GM18499 (cell line): ENCODE measurements at regions not wholly inside any gene's neighbourhood (a gene's known extent, or its start where the extent isn't known, plus 50 kb on each side); places are given as distances from the start of the nearest gene placed in this dataset.
"Not testable (repeated sequence)": the region's sequence is repeated elsewhere in the genome, so short reads cannot be mapped to it uniquely, and the experiment has no call there.

Experiments
- ATAC-seq: cut with Tn5 transposase; IDR thresholded peaks from one replicate; pipeline ENCODE4 v1.9.1; 2021; ENCODE audit warnings: moderate number of reproducible peaks; ENCODE audit not compliant: insufficient read depth, unreplicated experiment

DNA sequence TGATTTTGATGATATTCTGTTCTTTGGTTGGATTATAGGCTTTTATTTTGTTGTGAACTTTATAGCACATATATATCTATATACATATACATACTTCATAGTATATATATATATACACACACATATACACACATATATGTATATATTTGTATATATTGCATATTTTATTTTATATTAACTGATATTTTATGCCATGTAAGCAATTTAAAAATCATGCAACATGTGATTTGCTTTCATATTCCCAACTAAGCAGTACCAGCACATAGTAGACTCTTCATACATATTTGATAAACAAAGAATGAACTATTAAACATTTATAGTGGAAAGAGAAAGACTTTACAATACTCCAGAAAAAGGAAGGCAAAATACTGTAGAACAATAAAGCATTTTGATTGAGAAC is 679.2 kb downstream of the TENT5A start:
- ATAC-seq: no peak

- ATAC-seq: no peak
Observed at GRCh38 chr6:81071121-81071520, 681.4 kb downstream of the TENT5A start.

DNA sequence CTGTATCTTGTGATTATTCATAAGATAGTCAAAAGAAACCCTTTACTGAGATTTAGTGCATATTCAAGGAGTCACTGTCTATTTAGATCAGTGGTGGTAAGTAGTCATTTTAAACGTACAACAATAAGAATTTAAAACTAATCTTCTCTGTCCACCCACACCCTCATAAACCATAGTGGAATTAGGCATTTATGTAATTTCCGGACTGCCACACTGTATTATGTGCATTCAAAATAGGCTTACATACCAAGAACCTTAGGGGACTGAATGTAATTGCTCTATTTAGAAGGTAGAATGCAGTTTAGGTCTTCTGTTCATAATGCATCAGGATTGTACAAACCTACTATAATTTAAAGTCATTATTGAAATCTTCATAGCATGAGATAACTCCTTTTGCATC is 685.4 kb downstream of the TENT5A start:
- ATAC-seq: no peak

DNA sequence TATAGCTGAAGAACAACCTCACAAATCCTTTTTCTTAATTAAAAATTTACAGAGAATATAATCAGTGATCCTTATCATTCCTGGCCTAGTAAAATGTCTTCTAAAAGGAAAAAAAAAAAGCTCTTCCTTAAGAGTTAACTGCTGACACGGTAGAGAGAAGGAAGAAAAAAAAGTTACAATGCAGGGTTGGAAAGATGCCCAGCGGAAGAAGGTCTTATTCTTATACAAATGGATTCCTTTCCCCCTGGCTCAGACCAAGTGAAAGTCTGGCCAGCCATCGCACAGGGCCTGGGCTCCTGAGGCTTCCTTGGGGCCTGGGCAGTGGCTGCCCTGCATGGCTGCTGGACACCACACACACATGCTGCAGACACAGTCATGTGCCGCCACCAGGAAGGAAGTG is 688.6 kb downstream of the TENT5A start:
- ATAC-seq: no peak

DNA sequence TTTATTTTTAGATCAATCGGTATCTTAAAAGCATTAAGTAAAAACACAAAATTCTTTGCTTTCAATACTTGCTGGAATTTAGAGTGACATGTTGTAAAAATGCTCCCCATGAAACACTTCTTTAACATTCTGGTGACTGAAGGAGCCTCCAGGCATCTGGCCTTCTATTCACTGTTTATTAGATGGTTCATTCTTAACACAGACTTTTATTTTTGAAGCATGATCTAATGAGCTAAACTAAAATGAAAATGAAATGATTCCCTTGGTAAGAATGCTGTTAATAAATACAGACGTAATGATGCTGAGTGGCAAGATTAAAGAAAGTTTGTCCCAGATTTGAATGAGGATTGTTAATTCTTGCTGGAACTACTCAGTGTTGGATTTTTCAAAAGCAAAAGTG is 698.4 kb downstream of the TENT5A start:
- ATAC-seq: no peak

DNA sequence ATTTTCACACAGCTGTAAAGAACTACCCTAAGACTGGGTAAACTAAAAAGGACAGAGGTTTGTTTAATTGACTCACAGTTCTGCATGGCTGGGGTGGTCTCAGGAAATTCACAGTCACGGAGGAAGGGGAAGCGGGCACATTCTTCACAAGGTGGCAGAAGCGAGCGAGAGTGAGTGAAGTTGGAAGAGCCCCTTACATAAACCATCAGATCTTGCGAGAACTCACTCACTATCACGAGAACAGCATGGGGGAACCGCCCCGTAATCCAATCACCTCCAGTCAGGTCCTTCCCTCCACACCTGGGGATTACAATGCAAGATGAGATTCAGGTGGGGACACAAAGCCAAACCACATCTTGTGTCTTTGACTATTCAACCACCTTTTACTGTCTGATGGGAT is 700.5 kb downstream of the TENT5A start:
- no peak for ATAC-seq

DNA sequence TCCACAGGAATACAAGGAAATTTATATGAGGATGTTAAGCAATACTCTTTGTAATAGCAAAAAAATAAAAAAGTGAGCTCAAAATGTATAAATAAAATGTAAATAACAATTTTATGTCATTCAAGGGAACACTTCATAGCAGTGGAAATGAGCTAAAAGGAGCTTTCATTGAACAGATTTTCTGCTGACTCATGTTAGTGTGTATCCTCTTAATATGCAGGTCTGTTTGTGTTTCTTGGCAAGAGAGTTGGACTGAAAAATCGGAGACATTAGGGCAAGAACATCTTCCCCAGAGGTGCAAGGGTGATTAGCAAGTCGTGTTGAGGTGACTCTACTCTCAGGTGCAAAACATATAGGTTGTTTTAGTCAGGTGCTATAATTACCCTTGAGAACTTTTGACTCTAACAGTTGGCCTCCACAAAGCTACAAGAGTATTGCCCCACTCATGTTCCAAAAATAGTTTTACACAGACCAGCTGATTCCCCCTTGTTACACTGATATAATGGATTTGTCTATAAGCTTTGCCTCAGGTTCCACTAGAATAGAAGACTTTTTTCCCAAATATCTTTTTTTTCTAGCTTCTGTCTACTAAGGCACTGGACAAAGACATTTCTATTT is 702.9 kb downstream of the TENT5A start:
- no peak for ATAC-seq

DNA sequence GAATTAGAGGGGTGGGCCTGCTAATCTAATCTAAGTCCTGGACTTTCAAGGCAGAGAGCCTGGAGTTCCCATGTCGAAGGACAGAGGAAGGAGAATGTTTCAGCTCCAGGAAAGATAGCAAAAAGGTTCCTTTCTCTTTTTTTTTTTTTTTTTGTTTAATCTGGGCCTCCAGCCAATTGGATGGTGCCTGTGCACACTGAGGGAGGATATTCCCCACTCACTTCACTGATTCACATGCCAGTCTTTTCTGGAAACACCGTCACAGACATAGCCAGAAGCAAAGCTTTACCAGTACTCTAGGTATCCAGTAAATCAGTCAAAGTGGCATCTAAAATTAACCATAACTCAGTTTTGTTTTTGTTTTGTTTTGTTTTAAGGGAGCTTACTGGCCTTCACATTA is 721.1 kb downstream of the TENT5A start:
- ATAC-seq: no peak

DNA sequence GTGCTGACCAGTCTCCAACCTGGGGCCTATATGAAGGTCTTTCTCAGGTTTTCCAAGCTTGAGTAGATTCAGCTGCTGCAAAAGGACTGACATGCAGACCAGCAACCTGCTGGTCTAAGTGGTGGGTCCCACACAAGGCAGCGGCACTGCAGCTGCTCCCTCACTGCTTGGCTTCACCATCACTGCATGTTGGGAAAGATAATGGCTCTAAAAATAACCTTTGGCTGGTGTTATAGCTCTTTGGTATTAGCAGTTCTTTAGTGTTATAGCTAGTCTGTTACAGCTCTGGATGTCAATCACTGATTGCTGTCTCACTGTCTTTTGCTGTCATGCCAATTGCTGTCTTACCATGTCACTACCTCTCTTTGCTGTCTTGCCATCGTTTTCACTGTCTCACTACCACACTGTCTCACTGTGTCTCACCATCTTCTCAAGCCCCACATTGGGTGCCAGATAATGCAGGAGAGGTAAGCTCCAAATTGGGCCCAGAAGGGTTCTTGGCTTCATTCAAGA is 726.4 kb downstream of the TENT5A start:
- no peak for ATAC-seq

DNA sequence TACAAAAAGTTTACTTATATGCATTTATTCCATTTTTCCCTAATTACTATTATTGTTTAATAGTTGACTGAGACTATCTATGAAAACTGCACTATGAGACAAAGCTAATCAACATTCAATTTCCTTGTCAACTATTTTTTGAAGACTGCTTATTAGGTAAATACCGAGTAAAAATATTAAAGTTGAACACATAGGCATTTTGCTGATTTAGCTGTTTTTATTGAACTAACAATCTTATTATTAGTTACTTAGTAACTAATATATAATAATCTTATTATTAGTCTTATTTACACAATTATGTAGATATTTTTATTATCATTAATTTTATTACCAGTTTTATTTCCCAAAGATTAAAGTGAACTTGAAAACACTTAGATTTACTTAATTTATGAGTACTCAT is 728.8 kb downstream of the TENT5A start:
- no peak for ATAC-seq

- no peak for ATAC-seq
Observed at GRCh38 chr6:81023007-81023582, 729.4 kb downstream of the TENT5A start.

GRCh38 chr6:81017586-81017985 is 734.9 kb downstream of the TENT5A start:
- not testable (repeated sequence) for ATAC-seq

DNA sequence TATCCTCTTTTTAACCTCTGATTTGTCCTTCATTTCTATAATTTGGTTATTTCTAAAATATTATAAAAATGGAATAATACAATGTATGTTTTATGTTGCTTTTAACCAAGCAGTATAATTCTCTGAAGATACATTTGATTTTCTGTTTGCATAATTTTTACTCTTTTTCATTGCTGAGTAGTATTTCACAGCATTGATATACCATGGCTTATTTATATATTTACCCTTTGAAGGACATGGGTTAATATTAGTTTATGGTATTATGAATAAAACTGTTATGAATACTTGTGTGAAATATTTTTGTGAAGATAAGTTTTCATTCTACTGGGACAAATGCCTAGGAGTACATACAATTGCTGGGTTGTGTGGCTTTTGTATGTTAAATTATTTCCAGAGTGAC is 748.6 kb downstream of the TENT5A start:
- ATAC-seq: no peak

- ATAC-seq: no peak
Observed at GRCh38 chr6:81003156-81003555, 749.3 kb downstream of the TENT5A start.

- ATAC-seq: no peak
Observed at GRCh38 chr6:81002126-81002525, 750.4 kb downstream of the TENT5A start.

GRCh38 chr6:80991316-80991715 is 761.2 kb downstream of the TENT5A start:
- no peak for ATAC-seq

- ATAC-seq: no peak
Observed at GRCh38 chr6:80988892-80989291, 763.6 kb downstream of the TENT5A start.

DNA sequence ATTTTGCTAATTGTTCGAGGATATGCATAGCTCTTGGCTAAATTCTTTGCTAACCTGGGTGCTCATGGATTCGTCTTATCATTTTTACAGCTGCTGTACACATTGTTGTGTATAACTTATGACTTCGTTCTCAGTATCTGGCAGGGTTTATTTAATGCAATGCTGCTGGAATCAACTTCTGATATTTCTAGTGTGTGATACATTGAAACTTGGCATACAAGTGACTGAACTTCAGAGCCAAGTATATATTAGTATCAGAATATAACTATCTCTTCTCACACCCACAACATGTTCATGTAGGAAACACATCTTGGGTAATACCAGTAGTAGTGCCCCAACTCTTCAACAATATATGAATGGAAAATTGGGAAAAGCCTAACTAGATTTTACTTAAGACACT is 764.2 kb downstream of the TENT5A start:
- no peak for ATAC-seq

DNA sequence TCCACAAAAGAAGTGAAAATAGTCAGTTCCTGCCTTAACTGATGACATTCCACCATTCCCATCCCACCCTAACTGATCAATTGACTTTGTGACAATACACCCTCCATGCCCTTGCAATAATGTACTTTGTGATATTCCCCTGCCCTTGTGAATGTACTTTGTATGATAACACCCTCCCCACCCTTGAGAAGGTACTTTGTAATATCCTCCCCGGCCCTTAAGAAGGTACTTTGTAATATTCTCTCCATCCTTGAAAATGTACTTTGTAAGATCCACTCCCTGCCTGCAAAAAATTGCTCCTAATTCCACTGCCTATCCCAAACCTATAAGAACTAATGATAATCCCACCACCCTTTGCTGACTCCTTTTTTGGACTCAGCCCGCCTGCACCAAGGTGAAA is 771.3 kb downstream of the TENT5A start:
- ATAC-seq: not testable (repeated sequence)

GRCh38 chr6:80976336-80976735 is 776.1 kb downstream of the TENT5A start:
- ATAC-seq: no peak

GRCh38 chr6:80974579-80974978 is 777.9 kb downstream of the TENT5A start:
- no peak for ATAC-seq

DNA sequence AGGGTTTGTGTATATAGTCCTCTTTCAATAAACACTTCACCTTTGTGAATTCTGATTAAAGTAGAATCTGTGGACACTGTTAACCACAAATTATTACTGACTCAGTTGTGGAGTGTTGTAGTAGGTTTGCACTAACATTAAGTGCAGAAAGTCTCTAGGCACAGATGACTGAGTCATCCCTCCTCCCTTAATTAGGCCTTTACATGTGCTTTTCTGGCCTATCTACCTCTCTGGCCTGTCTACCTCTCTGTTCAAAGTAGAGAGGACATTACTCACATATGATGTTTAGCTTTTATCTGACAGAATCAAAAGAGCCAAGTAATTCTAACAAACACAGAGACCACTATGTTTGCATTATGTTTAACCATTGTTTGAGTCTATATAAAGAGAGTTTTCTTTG is 783.0 kb downstream of the TENT5A start:
- no peak for ATAC-seq
